ENCODE measurements at regions not wholly inside any gene's neighbourhood (a gene's known extent, or its start where the extent isn't known, plus 50 kb on each side); places are given as distances from the start of the nearest gene placed in this dataset.

DNA sequence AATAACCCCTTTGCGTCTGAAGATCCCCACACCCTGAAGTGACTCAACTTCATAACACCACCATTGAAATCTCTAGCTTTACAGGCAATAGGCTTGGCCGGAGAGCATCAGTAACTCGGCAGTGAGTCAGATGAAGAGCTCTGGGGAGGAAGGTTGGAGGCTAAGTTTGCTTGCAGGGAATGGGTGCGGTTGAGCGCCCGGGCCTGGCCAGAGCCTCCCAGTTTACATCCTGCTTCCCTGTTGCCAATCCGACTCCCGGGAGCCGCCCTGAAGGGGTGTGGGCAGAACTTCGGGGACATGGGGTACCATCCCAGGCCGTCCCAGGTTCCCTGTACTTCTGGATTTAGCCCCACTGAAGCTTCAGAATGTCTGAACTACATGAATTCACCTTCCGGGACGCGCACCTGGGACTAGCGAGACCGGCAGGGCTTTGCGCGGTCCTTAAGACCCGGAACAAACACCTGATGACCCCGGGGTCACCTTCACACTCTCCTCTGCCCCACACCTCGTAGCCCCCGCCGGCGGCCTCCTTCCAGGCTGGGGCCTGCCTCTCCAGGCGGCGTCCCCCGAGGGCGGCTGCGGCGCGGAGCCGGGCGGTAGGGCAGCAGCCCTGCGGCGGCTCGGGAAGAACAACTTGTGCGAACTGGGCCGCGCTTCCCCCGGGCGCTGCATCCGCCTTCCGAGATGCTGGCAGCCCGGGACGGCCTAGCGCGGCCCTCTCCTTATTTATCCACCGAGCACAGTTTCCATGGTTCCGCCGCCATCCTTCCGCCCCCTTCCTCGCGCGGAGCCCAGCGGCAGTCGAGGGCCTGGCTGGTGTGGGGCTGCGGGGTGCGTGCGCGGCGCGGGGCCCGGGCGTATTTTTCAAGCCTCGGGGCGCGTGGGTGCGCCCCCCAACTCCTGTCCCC, 56.6 kb upstream of the RREB1 start:
- Histone ChIP-seq H3K9me3 (no peaks in the 10 kb centered on the region), H3K4me1 (peaks cover 17% of the 10 kb centered on the region), H3K27ac (peak overlapping the region; percentile 90), H3K4me3 (peak overlapping the region; percentile 70), H3K36me3 (no peaks in the 10 kb centered on the region), H3K27me3 (ENCODE audit: low read depth) (no peaks in the 10 kb centered on the region)
- DNase-seq (peak; percentile 78), ATAC-seq (peak; percentile 71 to 79)
- TF ChIP-seq, protein P1, sequence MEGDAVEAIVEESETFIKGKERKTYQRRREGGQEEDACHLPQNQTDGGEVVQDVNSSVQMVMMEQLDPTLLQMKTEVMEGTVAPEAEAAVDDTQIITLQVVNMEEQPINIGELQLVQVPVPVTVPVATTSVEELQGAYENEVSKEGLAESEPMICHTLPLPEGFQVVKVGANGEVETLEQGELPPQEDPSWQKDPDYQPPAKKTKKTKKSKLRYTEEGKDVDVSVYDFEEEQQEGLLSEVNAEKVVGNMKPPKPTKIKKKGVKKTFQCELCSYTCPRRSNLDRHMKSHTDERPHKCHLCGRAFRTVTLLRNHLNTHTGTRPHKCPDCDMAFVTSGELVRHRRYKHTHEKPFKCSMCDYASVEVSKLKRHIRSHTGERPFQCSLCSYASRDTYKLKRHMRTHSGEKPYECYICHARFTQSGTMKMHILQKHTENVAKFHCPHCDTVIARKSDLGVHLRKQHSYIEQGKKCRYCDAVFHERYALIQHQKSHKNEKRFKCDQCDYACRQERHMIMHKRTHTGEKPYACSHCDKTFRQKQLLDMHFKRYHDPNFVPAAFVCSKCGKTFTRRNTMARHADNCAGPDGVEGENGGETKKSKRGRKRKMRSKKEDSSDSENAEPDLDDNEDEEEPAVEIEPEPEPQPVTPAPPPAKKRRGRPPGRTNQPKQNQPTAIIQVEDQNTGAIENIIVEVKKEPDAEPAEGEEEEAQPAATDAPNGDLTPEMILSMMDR (IDR thresholded peaks at IDR 0.05): no peak
- intact Hi-C loops (cut with DNase I): no loop called here

DNA sequence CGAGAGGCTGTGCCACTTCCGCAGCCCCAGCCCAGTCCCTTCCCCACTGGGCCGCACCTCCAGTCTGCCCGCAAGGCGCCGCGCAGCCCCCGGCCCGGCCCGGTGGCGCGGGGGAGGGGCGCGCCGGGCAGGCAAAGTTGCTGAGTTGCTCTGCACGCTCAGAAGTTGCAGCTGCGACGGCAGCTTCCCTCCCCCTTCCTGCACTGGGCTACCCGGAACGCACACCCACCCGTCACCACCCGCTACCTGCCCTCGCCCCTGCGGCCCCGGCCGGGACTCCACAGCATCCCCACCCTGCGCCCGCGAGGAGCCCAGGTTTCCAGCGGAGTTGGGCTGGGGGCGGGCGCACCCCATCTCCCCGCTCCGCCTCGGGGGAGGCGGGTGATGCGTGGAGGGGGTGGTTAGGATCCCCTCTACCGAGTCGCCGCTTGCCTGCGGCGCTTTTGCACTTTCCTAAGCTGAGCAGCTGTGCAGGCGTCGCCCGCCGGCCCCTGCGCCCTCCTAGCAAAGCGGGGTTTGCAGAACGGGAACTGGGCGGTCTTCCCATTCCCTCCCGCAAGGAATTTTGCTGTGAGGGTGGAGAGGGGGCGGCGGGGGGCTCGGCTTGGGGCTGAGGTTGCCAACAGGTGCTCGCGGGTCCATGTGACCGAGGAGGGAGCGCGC, 55.9 kb upstream of the RREB1 start:
- DNase-seq (peak; percentile 80), ATAC-seq (peak; percentile 78 to 86)
- TF ChIP-seq, protein P1 (IDR thresholded peaks at IDR 0.05): no peak
- Histone ChIP-seq H3K4me3 (peak overlapping the region; percentile 70), H3K27me3 (ENCODE audit: low read depth) (no peaks in the 10 kb centered on the region), H3K4me1 (peaks cover 17% of the 10 kb centered on the region), H3K36me3 (no peaks in the 10 kb centered on the region), H3K27ac (peak overlapping the region; percentile 90), H3K9me3 (no peaks in the 10 kb centered on the region)
- intact Hi-C loops (cut with DNase I): no loop called here

DNA sequence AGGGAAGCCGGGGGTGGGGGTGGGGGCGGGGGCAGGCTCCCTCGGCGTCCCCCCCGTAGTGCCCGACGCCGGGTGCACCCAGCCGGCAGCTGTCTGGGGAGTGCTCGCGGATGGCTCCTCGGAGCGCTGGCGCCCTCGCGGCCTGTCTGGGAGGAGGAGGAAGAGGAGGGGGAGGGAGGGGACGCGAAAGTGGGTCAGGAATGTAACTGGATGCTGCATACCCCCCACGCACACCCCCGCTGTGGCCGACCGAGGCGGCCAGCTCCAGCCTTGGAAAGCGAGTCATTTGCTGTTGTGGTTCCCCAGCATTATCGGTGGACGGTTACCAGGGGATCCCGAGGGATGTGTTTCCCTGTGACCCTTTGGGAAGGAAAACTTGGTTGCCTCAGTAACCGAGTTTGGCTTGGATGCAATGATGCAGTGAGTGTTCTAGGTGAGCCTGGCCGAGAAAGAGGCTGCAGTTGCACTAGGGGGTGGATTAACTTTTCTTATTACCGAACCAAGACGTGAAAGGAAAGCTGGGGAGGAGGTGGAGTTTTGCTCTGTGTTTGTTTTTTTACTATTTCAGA, 55.2 kb upstream of the RREB1 start:
- Histone ChIP-seq H3K36me3 (no peaks in the 10 kb centered on the region), H3K4me3 (peak overlapping the region; percentile 70), H3K9me3 (no peaks in the 10 kb centered on the region), H3K4me1 (peaks cover 17% of the 10 kb centered on the region), H3K27me3 (ENCODE audit: low read depth) (no peaks in the 10 kb centered on the region), H3K27ac (peak overlapping the region; percentile 90)
- DNase-seq: peak; percentile 73
- ATAC-seq: peak; percentile 70 to 74
- intact Hi-C loops (cut with DNase I): no loop called here
- TF ChIP-seq, protein P1 (IDR thresholded peaks at IDR 0.05): no peak

DNA sequence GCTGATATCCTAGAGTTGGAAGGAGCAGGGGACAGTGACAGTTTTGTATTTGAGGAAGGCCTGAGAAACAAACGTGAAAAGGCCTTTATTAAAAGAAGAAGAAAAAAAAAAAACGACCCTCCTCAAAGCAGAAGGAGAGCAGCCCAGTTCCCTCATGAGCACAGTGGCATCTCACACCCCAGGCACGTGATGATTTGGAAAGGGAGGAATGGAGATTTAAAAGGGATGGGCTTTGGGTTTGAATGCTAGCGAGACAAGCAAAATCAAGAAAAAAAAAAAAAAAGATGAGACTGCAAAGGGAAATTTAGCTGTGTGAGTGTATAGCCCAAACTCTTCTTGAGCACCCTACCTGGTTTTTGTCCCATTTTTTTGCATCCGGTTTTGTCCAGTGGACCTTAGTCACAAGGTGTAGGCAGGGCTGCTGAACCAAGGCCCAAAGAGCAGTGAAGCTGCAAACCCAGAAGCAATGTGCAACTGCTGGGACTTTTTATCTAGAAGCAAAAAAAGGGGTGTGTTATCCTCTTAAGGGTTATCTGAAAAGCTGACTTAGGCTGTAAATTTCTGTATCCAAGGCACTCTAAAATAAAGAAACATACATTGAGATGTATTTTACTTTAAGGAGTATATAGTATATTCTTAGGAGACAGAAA, 54.5 kb upstream of the RREB1 start:
- H3K27me3 ChIP-seq (ENCODE audit: low read depth): no peaks in the 10 kb centered on the region
- intact Hi-C loops (cut with DNase I): no loop called here
- H3K4me1 ChIP-seq: peaks cover 21% of the 10 kb centered on the region
- DNase-seq (no peak), ATAC-seq (no peak)
- no peaks in the 10 kb centered on the region for H3K9me3 ChIP-seq
- peak overlapping the region; percentile 70 for H3K4me3 ChIP-seq
- no peaks in the 10 kb centered on the region for H3K36me3 ChIP-seq
- TF ChIP-seq, protein P1 (IDR thresholded peaks at IDR 0.05): no peak
- H3K27ac ChIP-seq: peak overlapping the region; percentile 90
